Smooth muscle cell (in vitro differentiated cells): ENCODE measurements at regions not wholly inside any gene's neighbourhood (a gene's known extent, or its start where the extent isn't known, plus 50 kb on each side); places are given as distances from the start of the nearest gene placed in this dataset.

Source experiments
- DNase-seq: peaks from one replicate; lab custom pipeline; 2025; ENCODE audit not compliant: unreplicated experiment; lab: John Stamatoyannopoulos, UW
- H2AFZ ChIP-seq: fragments of 200-600 bp; sonication (generic); 2 replicates; pipeline ENCODE4 v1.6.0; 2016; ENCODE audit warnings: antibody characterized with exemption, low read depth, mild to moderate bottlenecking
- H3F3A ChIP-seq: fragments of 200-600 bp; sonication (generic); 2 replicates; pipeline ENCODE4 v1.6.0; 2017; ENCODE audit warnings: antibody characterized with exemption, low read depth
- H3K27ac ChIP-seq: fragments of 200-600 bp; sonication (generic); 2 replicates; pipeline ENCODE4 v1.5.1; 2016; ENCODE audit warnings: low read depth, mild to moderate bottlenecking
- H3K27me3 ChIP-seq: fragments of 200-600 bp; sonication (generic); 2 replicates; pipeline ENCODE4 v1.6.1; 2016; ENCODE audit warnings: low read depth, mild to moderate bottlenecking
- H3K36me3 ChIP-seq: fragments of 200-600 bp; sonication (generic); 2 replicates; pipeline ENCODE4 v1.5.1; 2016; ENCODE audit warnings: low read depth
- H3K4me1 ChIP-seq: fragments of 200-600 bp; sonication (generic); 2 replicates; pipeline ENCODE4 v1.5.1; 2016; ENCODE audit warnings: low read depth
- H3K4me2 ChIP-seq: fragments of 200-600 bp; sonication (generic); 2 replicates; pipeline ENCODE4 v1.6.0; 2016; ENCODE audit warnings: mild to moderate bottlenecking
- H3K4me3 ChIP-seq: fragments of 200-600 bp; sonication (generic); 2 replicates; pipeline ENCODE4 v1.5.1; 2016; ENCODE audit warnings: mild to moderate bottlenecking
- H3K79me2 ChIP-seq: fragments of 200-600 bp; sonication (generic); 2 replicates; pipeline ENCODE4 v1.6.0; 2016; ENCODE audit warnings: low read depth, mild to moderate bottlenecking
- H3K9ac ChIP-seq: fragments of 200-600 bp; sonication (generic); 2 replicates; pipeline ENCODE4 v1.6.0; 2016; ENCODE audit warnings: low read depth
- H3K9me3 ChIP-seq: fragments of 200-600 bp; sonication (generic); replicated peaks from 2 replicates; pipeline ENCODE4 v1.5.1; 2016; ENCODE audit warnings: low read depth
- H4K20me1 ChIP-seq: fragments of 200-600 bp; sonication (generic); 2 replicates; pipeline ENCODE4 v1.6.0; 2016; ENCODE audit warnings: low read depth
- CTCF ChIP-seq: fragments of 200-600 bp; sonication (generic); IDR thresholded peaks from 2 replicates; pipeline ENCODE4 v1.5.1; 2017; ENCODE audit warnings: borderline replicate concordance, mild to moderate bottlenecking, antibody characterized with exemption; ENCODE audit not compliant: insufficient read depth, poor library complexity, severe bottlenecking
- WGBS: methylation state at CpG from one replicate; pipeline ENCODE4 v1.1.7; 2016; ENCODE audit warnings: low lambda C conversion rate; 5-methylcytosine and 5-hydroxymethylcytosine counted together

- no peak overlapping the region for H2AFZ ChIP-seq
- TF ChIP-seq CTCF = no peak
- H3K9me3 ChIP-seq = no peaks in the 10 kb centered on the region
- H3K4me2 ChIP-seq = no peak overlapping the region
- H3K36me3 ChIP-seq = no peaks in the 10 kb centered on the region
- H3F3A ChIP-seq = no peaks in the 10 kb centered on the region
- no peaks in the 10 kb centered on the region for H3K79me2 ChIP-seq
- H3K4me1 ChIP-seq = peaks cover 12% of the 10 kb centered on the region
- H3K27ac ChIP-seq = no peak overlapping the region
- H3K27me3 ChIP-seq = no peaks in the 10 kb centered on the region
- 90% methylated on average over 5 of the region's 5 CpGs for WGBS
- no peak overlapping the region for H3K9ac ChIP-seq
- H3K4me3 ChIP-seq = no peak overlapping the region
- H4K20me1 ChIP-seq = no peaks in the 10 kb centered on the region
- no peak for DNase-seq
These were observed 50.8 kb upstream of the ITGA6 start for GRCh38 chr2:172376505-172377125.

GRCh38 chr2:172377408-172377807 is 50.0 kb upstream of the ITGA6 start:
- WGBS = 90% methylated on average over 3 of the region's 3 CpGs
- TF ChIP-seq CTCF = no peak
- H3K9ac ChIP-seq = no peak overlapping the region
- H3K79me2 ChIP-seq = no peaks in the 10 kb centered on the region
- H4K20me1 ChIP-seq = no peaks in the 10 kb centered on the region
- no peaks in the 10 kb centered on the region for H3K9me3 ChIP-seq
- no peaks in the 10 kb centered on the region for H3F3A ChIP-seq
- H2AFZ ChIP-seq = no peak overlapping the region
- H3K4me3 ChIP-seq = no peak overlapping the region
- H3K27me3 ChIP-seq = no peaks in the 10 kb centered on the region
- no peaks in the 10 kb centered on the region for H3K36me3 ChIP-seq
- no peak overlapping the region for H3K4me2 ChIP-seq
- peaks cover 12% of the 10 kb centered on the region for H3K4me1 ChIP-seq
- DNase-seq = no peak
- H3K27ac ChIP-seq = no peak overlapping the region
